GM18909 (cell line): ENCODE measurements at regions not wholly inside any gene's neighbourhood (a gene's known extent, or its start where the extent isn't known, plus 50 kb on each side); places are given as distances from the start of the nearest gene placed in this dataset.

Experiments
- ATAC-seq: cut with Tn5 transposase; IDR thresholded peaks from one replicate; pipeline ENCODE4 v1.9.1; 2021; ENCODE audit warnings: mild to moderate bottlenecking; ENCODE audit not compliant: unreplicated experiment, poor library complexity

DNA sequence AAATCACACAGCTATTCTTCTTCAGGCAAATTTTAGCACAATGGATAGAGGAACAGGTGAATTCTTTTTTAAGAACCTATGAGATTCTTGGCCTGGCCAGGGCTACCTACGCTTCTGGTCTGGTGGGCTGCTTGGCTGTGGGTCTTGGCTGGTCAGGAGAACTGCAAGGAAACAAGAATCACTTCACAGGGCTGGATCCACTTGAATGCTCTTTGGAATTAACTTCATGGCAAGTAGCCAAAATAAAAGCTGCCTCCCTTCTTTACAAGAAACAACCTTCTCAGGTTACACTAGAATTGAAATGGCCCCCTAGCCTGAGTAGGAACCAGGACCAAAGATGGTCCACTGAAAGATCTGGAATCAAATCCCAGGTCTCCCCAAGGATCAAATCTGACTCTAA, 519.1 kb downstream of the IQCM start:
- no peak for ATAC-seq

DNA sequence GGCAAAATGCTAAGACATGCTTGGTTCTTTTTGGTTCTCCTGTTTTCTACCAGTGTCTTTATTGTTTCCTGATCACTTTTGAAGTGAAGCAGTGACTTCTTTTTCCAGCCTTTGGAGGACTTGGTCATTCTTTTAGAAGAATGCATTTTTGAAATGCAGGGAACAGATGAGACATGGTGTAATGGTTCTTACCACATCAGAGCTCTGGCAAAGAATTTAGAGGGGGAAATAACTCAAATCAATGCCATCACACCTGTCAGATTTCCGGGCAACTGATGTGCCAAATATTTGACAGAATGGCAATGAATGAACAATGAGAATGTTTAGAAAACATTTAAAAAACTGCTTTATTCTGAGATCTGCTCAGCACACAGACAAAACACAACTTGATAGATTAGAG, 519.6 kb downstream of the IQCM start:
- ATAC-seq: no peak

DNA sequence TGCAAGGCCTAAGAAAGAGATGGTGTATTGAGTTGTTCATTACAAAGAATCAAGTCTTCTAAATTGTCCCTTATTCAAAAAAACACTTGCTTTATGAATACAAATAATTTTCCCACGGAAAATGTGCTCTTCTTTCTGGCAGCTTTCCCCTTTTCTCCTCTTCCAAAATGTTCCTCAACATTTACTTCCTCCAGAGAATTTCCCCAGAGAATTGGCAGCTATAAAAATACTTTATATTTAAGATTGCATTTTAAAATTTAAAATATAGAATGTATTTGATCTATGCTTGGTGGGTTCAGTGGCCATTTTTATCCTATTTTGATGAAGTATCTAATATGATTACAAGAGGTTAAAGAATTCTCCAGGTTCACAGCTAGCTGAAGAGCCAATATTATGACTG, 521.0 kb downstream of the IQCM start:
- ATAC-seq: no peak

DNA sequence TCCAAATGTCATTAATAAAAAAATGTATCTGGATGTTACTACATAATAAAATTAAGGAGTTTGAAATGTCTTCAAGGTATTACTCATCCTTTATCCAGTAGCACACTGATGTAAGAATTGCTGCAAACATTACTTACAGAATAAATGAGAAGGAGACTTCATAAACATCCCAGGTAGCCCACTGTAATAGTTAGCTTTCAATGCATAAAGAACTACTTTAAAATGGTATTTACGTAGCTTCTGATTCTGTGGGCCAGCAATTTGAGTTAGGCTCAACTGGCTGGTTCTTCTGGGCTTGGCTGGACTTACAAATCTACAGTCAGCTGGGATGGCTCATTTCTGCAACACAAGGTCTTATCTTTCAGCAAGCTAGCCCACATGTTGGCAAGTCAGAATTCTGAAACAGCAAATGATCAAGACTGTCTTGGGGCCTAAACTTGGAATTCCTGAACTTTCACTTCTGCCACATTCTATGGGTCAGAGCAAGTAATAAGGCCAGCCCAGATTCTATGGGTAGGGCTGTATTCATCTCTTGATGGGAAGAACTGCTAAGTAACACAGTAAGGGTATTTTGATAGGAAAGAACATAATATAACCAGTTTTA, 522.5 kb downstream of the IQCM start:
- ATAC-seq: no peak

DNA sequence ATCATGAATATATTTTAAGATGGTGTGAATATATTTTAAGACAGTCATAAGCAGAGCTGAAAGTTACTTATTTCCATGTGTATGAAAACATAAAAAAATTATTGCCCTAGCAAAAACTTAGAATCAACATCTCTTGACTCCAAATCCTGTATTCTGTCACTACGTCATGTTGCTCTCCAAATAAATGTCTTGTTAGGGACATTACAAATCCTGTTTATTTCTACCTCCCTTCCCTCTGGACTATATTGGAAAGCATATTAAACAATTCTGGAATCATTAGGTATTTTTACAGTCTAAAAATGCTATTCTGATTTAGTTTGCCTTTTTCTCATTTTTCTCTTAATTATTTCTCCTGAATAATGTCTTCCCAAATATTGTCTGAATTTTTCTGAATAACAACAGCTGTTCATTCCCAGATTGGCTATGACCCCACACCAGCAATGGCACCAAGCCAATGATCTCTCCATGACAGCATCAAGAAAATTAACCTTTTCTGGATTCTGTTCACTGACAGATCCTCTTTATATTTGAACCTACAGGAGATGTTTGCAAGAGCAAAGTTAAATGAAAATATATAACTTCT, 523.1 kb downstream of the IQCM start:
- no peak for ATAC-seq

GRCh38 chr4:149291463-149291862, 524.2 kb downstream of the IQCM start:
- ATAC-seq: no peak

DNA sequence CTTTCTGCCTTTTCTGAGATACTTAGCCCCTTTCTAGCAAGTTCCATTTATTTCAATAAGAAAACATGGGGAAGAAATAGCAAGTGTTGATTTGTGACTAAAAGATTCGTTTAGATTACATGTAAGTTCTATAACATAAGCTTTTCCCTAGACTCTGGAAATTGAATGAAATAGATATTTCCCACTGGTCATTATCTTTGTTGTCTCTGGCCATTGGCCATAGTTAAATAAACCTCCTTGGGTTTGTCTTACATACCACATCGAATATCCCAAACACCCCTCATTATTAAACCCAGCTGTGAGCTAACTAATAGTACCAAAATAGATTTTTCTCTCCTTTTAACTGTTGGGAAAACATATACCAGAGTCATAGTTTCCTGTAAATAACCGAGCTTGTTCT, 534.8 kb downstream of the IQCM start:
- no peak for ATAC-seq

- ATAC-seq: no peak
These were observed 535.9 kb downstream of the IQCM start for GRCh38 chr4:149279776-149280175.

DNA sequence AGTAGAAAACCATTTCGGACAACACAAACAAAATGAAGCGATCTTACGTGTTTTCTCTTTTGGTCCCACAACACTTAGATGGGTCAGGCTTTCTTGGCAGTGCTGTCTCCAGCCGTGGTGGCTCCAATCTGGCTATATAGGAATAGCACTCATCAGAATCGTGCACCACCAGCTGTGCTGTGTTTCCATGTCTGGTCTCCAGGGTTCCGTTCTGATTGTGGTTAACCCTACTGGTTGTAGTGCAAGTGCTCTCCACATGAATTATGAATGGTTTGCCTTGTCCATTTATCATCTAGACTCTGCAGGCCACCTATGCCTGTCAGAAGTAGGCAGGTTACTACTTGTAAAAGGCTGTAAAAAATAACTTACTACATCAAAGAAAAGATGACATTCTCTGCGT, 536.3 kb downstream of the IQCM start:
- ATAC-seq: no peak

GRCh38 chr4:149277705-149278104, 537.9 kb downstream of the IQCM start:
- no peak for ATAC-seq

DNA sequence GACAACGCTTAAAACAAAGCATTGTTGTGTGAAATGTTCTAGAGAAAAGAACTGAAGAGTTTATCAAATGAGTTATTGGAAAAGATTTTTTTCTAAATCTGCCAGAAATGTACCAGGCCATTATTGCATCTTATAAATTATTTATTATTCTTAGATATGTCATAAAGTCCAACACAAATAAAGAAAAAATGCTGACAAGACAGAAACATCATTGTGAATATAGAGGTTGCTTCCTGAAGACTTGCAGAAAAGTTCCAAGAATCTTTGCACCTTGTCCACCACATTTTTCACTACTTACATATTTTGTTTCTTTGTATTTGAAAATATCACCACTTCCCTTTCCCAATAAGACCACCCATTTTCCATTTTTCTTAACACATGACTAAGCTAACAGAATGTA, 545.8 kb downstream of the IQCM start:
- no peak for ATAC-seq

DNA sequence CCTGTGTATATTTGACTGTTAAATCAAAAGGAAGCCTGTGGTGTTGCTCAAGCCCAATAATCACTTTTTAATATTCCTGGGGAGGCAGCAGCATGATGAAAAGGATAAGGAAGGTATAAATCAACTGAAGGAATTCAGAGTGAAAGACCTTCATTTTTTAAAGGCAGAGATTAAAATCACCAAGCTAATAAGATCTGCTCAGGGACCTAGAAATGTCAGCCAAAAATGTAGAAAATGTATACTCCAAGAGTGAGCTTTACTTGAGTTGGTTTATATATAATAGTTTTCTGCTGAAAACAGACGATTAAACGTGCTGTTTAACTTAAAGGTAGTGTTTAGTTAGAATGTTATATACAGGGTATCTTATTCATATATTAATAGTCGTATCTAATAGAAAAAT, 549.3 kb downstream of the IQCM start:
- no peak for ATAC-seq

GRCh38 chr4:149265645-149266044, 550.0 kb downstream of the IQCM start:
- ATAC-seq: no peak

- peak; percentile 87 for ATAC-seq
These were observed 551.4 kb downstream of the IQCM start for GRCh38 chr4:149264093-149264733.

DNA sequence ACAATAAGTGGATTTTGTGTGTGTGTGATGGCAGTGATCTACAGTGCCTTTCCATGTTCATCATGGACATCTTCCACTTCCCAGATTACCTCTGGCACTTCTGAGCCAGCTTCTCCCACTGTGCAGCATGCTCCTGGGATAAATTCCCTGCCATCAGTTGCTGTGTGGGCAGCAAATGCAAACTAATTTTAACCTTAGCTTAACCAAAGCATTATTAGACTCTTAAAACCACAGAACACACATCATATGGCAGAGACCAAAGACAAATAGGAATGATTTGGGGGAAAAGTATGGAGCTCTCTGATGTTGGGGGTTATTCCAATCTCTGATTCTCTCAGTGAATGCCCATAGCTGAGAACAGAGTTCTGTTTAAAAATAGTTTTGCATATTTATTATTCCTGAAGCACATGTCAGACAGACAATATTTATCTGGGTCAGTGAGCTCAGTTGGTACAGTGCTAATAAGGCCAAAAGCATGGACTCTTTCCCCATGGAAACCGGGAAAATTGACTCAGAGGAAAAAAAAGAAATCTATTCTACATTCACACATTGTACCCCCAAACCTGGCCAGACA, 567.4 kb downstream of the IQCM start:
- no peak for ATAC-seq

- ATAC-seq: no peak
These were observed 568.5 kb downstream of the IQCM start for GRCh38 chr4:149247164-149247563.

DNA sequence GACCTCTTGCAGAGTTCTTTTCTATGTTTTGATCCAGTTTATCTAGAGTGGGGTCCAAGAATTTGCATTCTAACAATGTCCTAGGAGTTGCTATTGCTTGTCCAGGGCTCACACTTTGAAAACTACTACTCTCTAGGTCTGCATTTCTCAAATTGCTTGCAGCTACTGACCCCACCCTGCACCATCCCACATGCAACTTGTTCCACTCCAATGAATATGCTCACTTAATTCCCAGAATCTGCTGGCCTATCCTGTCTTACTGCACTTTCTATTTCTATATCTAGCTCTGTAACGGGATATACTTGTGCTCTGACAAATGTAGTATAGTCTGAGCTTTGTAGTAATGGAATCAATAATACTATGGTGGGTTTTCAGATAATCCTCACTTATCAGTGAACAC, 570.3 kb downstream of the IQCM start:
- no peak for ATAC-seq

- no peak for ATAC-seq
These were observed 577.5 kb downstream of the IQCM start for GRCh38 chr4:149238097-149238496.

GRCh38 chr4:149234798-149235197, 580.8 kb downstream of the IQCM start:
- ATAC-seq: no peak

GRCh38 chr4:149223659-149224058, 592.0 kb downstream of the IQCM start:
- ATAC-seq: no peak

DNA sequence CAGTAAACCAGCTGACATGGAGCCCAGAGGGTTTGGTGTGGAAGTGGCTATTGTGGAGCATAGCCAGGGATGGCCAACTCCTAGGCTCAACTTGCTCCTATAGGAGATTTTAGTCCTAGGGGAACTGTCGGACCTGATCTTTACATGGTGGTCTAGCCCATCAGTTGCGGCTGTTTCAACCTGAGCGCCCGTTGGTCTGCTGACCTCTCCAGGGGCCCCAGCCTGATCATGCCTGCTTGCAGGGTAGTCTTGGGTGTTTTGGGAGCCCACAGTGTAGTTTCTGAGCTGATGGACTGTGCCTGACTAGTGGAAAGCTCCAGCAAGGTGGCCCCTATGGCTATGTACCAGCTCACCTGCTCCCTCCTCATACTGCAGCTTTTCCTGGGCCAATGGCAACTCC, 597.0 kb downstream of the IQCM start:
- ATAC-seq: no peak

GRCh38 chr4:149214301-149214700, 601.3 kb downstream of the IQCM start:
- ATAC-seq: no peak
